Panc1 (cell line): ENCODE measurements at regions not wholly inside any gene's neighbourhood (a gene's known extent, or its start where the extent isn't known, plus 50 kb on each side); places are given as distances from the start of the nearest gene placed in this dataset.

ENCODE experiments used
- ATAC-seq: fragments of 200-7000 bp; cut with Tn5 transposase; 2 replicates; pipeline ENCODE4 v1.9.1; 2020; ENCODE audit warnings: mild to moderate bottlenecking, moderate library complexity
- BruUV-seq: library from RNA; stranded (reverse); fragments of 400-500 nt; replicated peaks from 2 replicates; lab custom pipeline; 2021; lab: Mats Ljungman, UMichigan
- CTCF ChIA-PET: fragments of 300-600 bp; sonication (Branson Sonifier 250); formaldehyde crosslinking; loops from one replicate; lab custom pipeline; 2022; ENCODE audit warnings: antibody characterized with exemption; lab: Charles Lee
- POLR2A ChIA-PET: fragments of 300-600 bp; sonication (Branson Sonifier 250); formaldehyde crosslinking; loops from one replicate; lab custom pipeline; 2022; ENCODE audit warnings: antibody characterized with exemption; lab: Charles Lee
- DNase-seq: peaks from one replicate; pipeline ENCODE4 v3.0.0-alpha.2; 2010; ENCODE audit warnings: low read depth, low spot score
- H3K27ac ChIP-seq: 2 replicates; pipeline ENCODE4 v1.5.1; 2011; ENCODE audit warnings: mild to moderate bottlenecking, low read length, inconsistent platforms
- H3K27me3 ChIP-seq: fragments of 200-500 bp; sonication (Bioruptor generic); 2 replicates; pipeline ENCODE4 v1.6.0; 2014; ENCODE audit warnings: low read length, inconsistent platforms; ENCODE audit not compliant: control insufficient read depth, insufficient read depth
- H3K36me3 ChIP-seq: fragments of 200-500 bp; sonication (Bioruptor generic); 2 replicates; pipeline ENCODE4 v1.5.1; 2014; ENCODE audit warnings: inconsistent platforms, mild to moderate bottlenecking, low read length, moderate library complexity; ENCODE audit not compliant: control insufficient read depth, insufficient read depth
- H3K4me1 ChIP-seq: 2 replicates; pipeline ENCODE4 v1.5.1; 2011; ENCODE audit warnings: inconsistent platforms, mild to moderate bottlenecking, low read length, moderate library complexity; ENCODE audit not compliant: control insufficient read depth, insufficient read depth
- H3K4me3 ChIP-seq, 2 experiments: 2 replicates each; pipeline ENCODE4 v1.5.1; 2011 to 2012; ENCODE audit warnings: low read depth in 2 of 2, low read length in 2 of 2, mild to moderate bottlenecking in 2 of 2, inconsistent platforms in 1 of 2, moderate library complexity in 1 of 2
- H3K9me3 ChIP-seq: fragments of 200-500 bp; sonication (Bioruptor generic); 2 replicates; pipeline ENCODE4 v1.5.1; 2014; ENCODE audit warnings: low read depth, mild to moderate bottlenecking, inconsistent platforms, low read length, moderate library complexity; ENCODE audit not compliant: control insufficient read depth, insufficient read depth
- CTCF ChIP-seq: fragments of 450-650 bp; IDR thresholded peaks from 2 replicates; pipeline ENCODE4 v1.5.1; 2017; ENCODE audit warnings: mild to moderate bottlenecking
- POLR2AphosphoS5 ChIP-seq: IDR thresholded peaks from 2 replicates; pipeline ENCODE4 v1.6.1; 2012; ENCODE audit warnings: mild to moderate bottlenecking, low read depth, low read length, moderate library complexity
- SIN3A ChIP-seq: IDR thresholded peaks from 2 replicates; pipeline ENCODE4 v1.6.1; 2012; ENCODE audit warnings: low read depth, mild to moderate bottlenecking, low read length, moderate library complexity, borderline replicate concordance; ENCODE audit not compliant: insufficient read depth
- TCF7L2 ChIP-seq: IDR thresholded peaks from 2 replicates; pipeline ENCODE4 v1.6.1; 2011; ENCODE audit warnings: mild to moderate bottlenecking, low read depth, low read length, inconsistent platforms
- in situ Hi-C: cut with HindIII; loops from 2 replicates; pipeline ENCODE4 v1.10.0; 2016; ENCODE audit warnings: low sequenced_read_pairs, low pct_unique_long_range_greater_than_20kb
- intact Hi-C: fragments of 100-400 bp; cut with micrococcal nuclease; formaldehyde crosslinking; loops from one replicate; pipeline ENCODE4 v1.10.0; 2022; ENCODE audit not compliant: unreplicated experiment
- TF ChIP-seq, protein P1 (sequence below), 2 experiments: IDR thresholded peaks; 2 replicates each; pipeline ENCODE4 v1.6.1; 2011 to 2012; ENCODE audit warnings: low read depth in 2 of 2, control low read depth in 1 of 2, low read length in 1 of 2, mild to moderate bottlenecking in 1 of 2, moderate library complexity in 1 of 2; ENCODE audit not compliant: insufficient read depth in 1 of 2

DNA sequence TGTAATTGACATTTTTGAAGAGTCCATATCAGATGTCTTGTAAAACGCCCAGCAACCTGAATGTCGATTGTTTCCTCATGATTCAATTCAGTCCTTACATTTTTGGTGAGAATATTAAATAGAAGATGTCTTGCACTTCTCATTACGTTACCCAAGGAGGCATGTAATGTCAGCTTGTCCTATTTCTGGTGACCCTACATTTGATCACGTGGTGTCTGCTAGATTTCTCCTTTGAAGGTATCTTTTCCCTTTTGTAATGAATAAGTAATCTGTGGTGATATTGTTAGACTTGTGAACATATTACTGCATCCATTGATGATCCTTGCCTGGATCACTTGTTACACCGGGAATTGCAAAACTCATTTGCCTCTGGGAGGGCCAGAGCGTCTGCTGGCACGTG lies 87.6 kb upstream of the DISP3 start:
- H3K27me3 ChIP-seq, result peaks cover 2% of the 10 kb centered on the region
- peaks cover 2% of the 10 kb centered on the region; the same call in 1 of the 2 replicates for H3K4me1 ChIP-seq
- in situ Hi-C loops, result no loop called here
- H3K9me3 ChIP-seq, result no peaks in the 10 kb centered on the region
- POLR2A ChIA-PET, result no interaction called here
- DNase-seq (no peak), ATAC-seq (no peak)
- CTCF ChIA-PET, result interaction anchor here (0.6 kb wide), 1 partner anchor 25 kb away, joined by 4 read pairs; no protein-coding TSS in a partner anchor
- no peak for TF ChIP-seq POLR2AphosphoS5
- no peak for TF ChIP-seq SIN3A
- no peak for TF ChIP-seq CTCF
- TF ChIP-seq, protein P1, sequence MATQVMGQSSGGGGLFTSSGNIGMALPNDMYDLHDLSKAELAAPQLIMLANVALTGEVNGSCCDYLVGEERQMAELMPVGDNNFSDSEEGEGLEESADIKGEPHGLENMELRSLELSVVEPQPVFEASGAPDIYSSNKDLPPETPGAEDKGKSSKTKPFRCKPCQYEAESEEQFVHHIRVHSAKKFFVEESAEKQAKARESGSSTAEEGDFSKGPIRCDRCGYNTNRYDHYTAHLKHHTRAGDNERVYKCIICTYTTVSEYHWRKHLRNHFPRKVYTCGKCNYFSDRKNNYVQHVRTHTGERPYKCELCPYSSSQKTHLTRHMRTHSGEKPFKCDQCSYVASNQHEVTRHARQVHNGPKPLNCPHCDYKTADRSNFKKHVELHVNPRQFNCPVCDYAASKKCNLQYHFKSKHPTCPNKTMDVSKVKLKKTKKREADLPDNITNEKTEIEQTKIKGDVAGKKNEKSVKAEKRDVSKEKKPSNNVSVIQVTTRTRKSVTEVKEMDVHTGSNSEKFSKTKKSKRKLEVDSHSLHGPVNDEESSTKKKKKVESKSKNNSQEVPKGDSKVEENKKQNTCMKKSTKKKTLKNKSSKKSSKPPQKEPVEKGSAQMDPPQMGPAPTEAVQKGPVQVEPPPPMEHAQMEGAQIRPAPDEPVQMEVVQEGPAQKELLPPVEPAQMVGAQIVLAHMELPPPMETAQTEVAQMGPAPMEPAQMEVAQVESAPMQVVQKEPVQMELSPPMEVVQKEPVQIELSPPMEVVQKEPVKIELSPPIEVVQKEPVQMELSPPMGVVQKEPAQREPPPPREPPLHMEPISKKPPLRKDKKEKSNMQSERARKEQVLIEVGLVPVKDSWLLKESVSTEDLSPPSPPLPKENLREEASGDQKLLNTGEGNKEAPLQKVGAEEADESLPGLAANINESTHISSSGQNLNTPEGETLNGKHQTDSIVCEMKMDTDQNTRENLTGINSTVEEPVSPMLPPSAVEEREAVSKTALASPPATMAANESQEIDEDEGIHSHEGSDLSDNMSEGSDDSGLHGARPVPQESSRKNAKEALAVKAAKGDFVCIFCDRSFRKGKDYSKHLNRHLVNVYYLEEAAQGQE (IDR thresholded peaks at IDR 0.05; ENCODE audit: insufficient read depth in 1 of 2, low read depth in 2 of 2, low read length in 1 of 2), result no peak
- no peak for TF ChIP-seq TCF7L2
- H3K27ac ChIP-seq, result no peak overlapping the region
- no TSS peak for BruUV-seq
- H3K4me3 ChIP-seq, result no peak overlapping the region
- H3K36me3 ChIP-seq, result no peaks in the 10 kb centered on the region
- intact Hi-C loops, result no loop called here

GRCh38 chr1:11391886-11392285 lies 87.1 kb upstream of the DISP3 start:
- no TSS peak for BruUV-seq
- Histone ChIP-seq H3K4me1 (peaks cover 2% of the 10 kb centered on the region; the same call in 1 of the 2 replicates), H3K4me3 (no peak overlapping the region), H3K27me3 (peaks cover 2% of the 10 kb centered on the region), H3K36me3 (no peaks in the 10 kb centered on the region), H3K9me3 (no peaks in the 10 kb centered on the region), H3K27ac (no peak overlapping the region)
- ChIA-PET CTCF (no interaction called here), POLR2A (no interaction called here)
- no peak for DNase-seq
- TF ChIP-seq POLR2AphosphoS5 (no peak), TCF7L2 (no peak), CTCF (no peak), SIN3A (no peak)
- TF ChIP-seq, protein P1 (IDR thresholded peaks at IDR 0.05; ENCODE audit: insufficient read depth in 1 of 2, low read depth in 2 of 2, low read length in 1 of 2), result no peak
- no peak for ATAC-seq
- intact Hi-C loops (no loop called here), in situ Hi-C loops (no loop called here)
